Daoy (cell line): ENCODE measurements at regions not wholly inside any gene's neighbourhood (a gene's known extent, or its start where the extent isn't known, plus 50 kb on each side); places are given as distances from the start of the nearest gene placed in this dataset.

ENCODE experiments used
- DNase-seq: peaks from one replicate; pipeline ENCODE4 v3.0.0-alpha.2; 2015; ENCODE audit warnings: low read depth

GRCh38 chr10:131631619-131632018, 269.2 kb upstream of the PPP2R2D start:
- no peak for DNase-seq

GRCh38 chr10:131635564-131636015, 265.2 kb upstream of the PPP2R2D start:
- DNase-seq, result peak; percentile 83

GRCh38 chr10:131636116-131636515, 264.7 kb upstream of the PPP2R2D start:
- no peak for DNase-seq

- DNase-seq, result no peak
Measured at GRCh38 chr10:131636841-131637724, 263.7 kb upstream of the PPP2R2D start.

GRCh38 chr10:131638049-131638879, 262.5 kb upstream of the PPP2R2D start:
- no peak for DNase-seq

GRCh38 chr10:131638880-131639278, 261.9 kb upstream of the PPP2R2D start:
- DNase-seq, result no peak

GRCh38 chr10:131640045-131640644, 260.7 kb upstream of the PPP2R2D start:
- no peak for DNase-seq

- peak; percentile 39 for DNase-seq
Measured at GRCh38 chr10:131641231-131641630, 259.6 kb upstream of the PPP2R2D start.

GRCh38 chr10:131641898-131642297, 258.9 kb upstream of the PPP2R2D start:
- DNase-seq, result no peak

GRCh38 chr10:131642966-131643365, 257.8 kb upstream of the PPP2R2D start:
- no peak for DNase-seq

- peak; percentile 58 for DNase-seq
Measured at GRCh38 chr10:131644289-131644688, 256.5 kb upstream of the PPP2R2D start.

- DNase-seq, result no peak
Measured at GRCh38 chr10:131644864-131645658, 255.7 kb upstream of the PPP2R2D start.

- no peak for DNase-seq
Measured at GRCh38 chr10:131645756-131646155, 255.1 kb upstream of the PPP2R2D start.

GRCh38 chr10:131646551-131647525, 254.0 kb upstream of the PPP2R2D start:
- no peak for DNase-seq

- DNase-seq, result no peak
Measured at GRCh38 chr10:131647789-131648188, 253.0 kb upstream of the PPP2R2D start.

GRCh38 chr10:131648386-131649020, 252.3 kb upstream of the PPP2R2D start:
- DNase-seq, result no peak

- DNase-seq, result no peak
Measured at GRCh38 chr10:131649617-131650016, 251.2 kb upstream of the PPP2R2D start.

GRCh38 chr10:131650169-131650705, 250.6 kb upstream of the PPP2R2D start:
- DNase-seq, result no peak
